H1 (cell line): ENCODE measurements at regions not wholly inside any gene's neighbourhood (a gene's known extent, or its start where the extent isn't known, plus 50 kb on each side); places are given as distances from the start of the nearest gene placed in this dataset.

ENCODE experiments used
- CTCF ChIA-PET: fragments of 300-600 bp; sonication (Branson Sonifier 250); formaldehyde crosslinking; loops from one replicate; lab custom pipeline; 2021; ENCODE audit not compliant: partially characterized antibody; lab: Charles Lee
- POLR2A ChIA-PET: fragments of 300-600 bp; sonication (Branson Sonifier 250); formaldehyde crosslinking; loops from one replicate; lab custom pipeline; 2021; ENCODE audit warnings: inconsistent platforms; ENCODE audit not compliant: partially characterized antibody; lab: Charles Lee
- DNase-seq, 2 experiments: peaks; one replicate each; pipeline versions ENCODE4 v3.0.0 to v3.0.0-alpha.2; 2010 to 2022; ENCODE audit warnings: low spot score in 2 of 2, low read depth in 1 of 2, mixed read lengths in 1 of 2
- FAIRE-seq: peaks from 2 replicates; lab custom pipeline; 2011; peaks lifted over from hg19 to GRCh38; lab: Jason Lieb, UNC
- H2AFZ ChIP-seq: 2 replicates; pipeline ENCODE4 v1.8.1; 2012; ENCODE audit warnings: low read length, inconsistent platforms
- H2AK5ac ChIP-seq: 2 replicates; pipeline ENCODE4 v1.6.1; 2013; ENCODE audit warnings: low read depth, low read length
- H2BK120ac ChIP-seq: replicated peaks from 2 replicates; pipeline ENCODE3; 2013; ENCODE audit warnings: low read depth, low read length, inconsistent platforms
- H2BK12ac ChIP-seq: 2 replicates; pipeline ENCODE4 v1.6.1; 2013; ENCODE audit warnings: low read depth, low read length
- H2BK15ac ChIP-seq: 2 replicates; pipeline ENCODE4 v1.6.1; 2013; ENCODE audit warnings: low read length
- H2BK20ac ChIP-seq: 2 replicates; pipeline ENCODE4 v1.6.1; 2013; ENCODE audit warnings: low read length
- H2BK5ac ChIP-seq: 2 replicates; pipeline ENCODE4 v1.6.1; 2013; ENCODE audit warnings: low read depth, low read length
- H3K14ac ChIP-seq: 2 replicates; pipeline ENCODE4 v1.6.1; 2013; ENCODE audit warnings: inconsistent platforms; ENCODE audit not compliant: insufficient read length
- H3K18ac ChIP-seq: 2 replicates; pipeline ENCODE4 v1.6.1; 2013; ENCODE audit warnings: low read length; ENCODE audit errors: extremely low read depth
- H3K23ac ChIP-seq: 2 replicates; pipeline ENCODE4 v1.6.1; 2013; ENCODE audit warnings: inconsistent platforms; ENCODE audit not compliant: insufficient read length
- H3K23me2 ChIP-seq: 2 replicates; pipeline ENCODE4 v1.6.1; 2013; ENCODE audit warnings: low read depth, low read length
- H3K27ac ChIP-seq: 2 replicates; pipeline ENCODE4 v1.6.1; 2011; ENCODE audit warnings: low read depth, low read length, inconsistent platforms
- H3K27me3 ChIP-seq, 4 experiments: replicated peaks in 1 of 4; 1 replicate in 1 of 4; 2 replicates in 3 of 4; pipeline versions ENCODE4 v1.6.1 to v1.8.1; 2011 to 2013; ENCODE audit warnings: low read length in 3 of 4, mild to moderate bottlenecking in 3 of 4, inconsistent platforms in 2 of 4, mixed read lengths in 2 of 4, moderate library complexity in 1 of 4; ENCODE audit not compliant: control insufficient read depth in 3 of 4, insufficient read depth in 3 of 4; ENCODE audit errors: extremely low read depth in 1 of 4
- H3K36me3 ChIP-seq, 4 experiments: 2 replicates each; pipeline versions ENCODE4 v1.6.1 to v1.8.1; 2011 to 2013; ENCODE audit warnings: mild to moderate bottlenecking in 4 of 4, low read length in 3 of 4, moderate library complexity in 2 of 4, control low read depth in 1 of 4, inconsistent platforms in 1 of 4; ENCODE audit not compliant: insufficient read depth in 4 of 4, control insufficient read depth in 2 of 4
- H3K4ac ChIP-seq: replicated peaks from 2 replicates; pipeline ENCODE3; 2013; ENCODE audit warnings: low read length, low read depth, mixed read lengths, inconsistent platforms; ENCODE audit not compliant: insufficient read length
- H3K4me1 ChIP-seq, 4 experiments: replicated peaks in 1 of 4; 1 replicate in 1 of 4; 2 replicates in 3 of 4; pipeline versions ENCODE4 v1.6.1 to v1.8.1; 2011 to 2013; ENCODE audit warnings: low read length in 3 of 4, inconsistent platforms in 2 of 4, mixed read lengths in 1 of 4; ENCODE audit not compliant: insufficient read depth in 4 of 4, control insufficient read depth in 3 of 4
- H3K4me2 ChIP-seq, 2 experiments: 2 replicates each; pipeline versions ENCODE4 v1.6.1 to v1.8.1; 2011 to 2013; ENCODE audit warnings: low read depth in 2 of 2, low read length in 2 of 2, control low read depth in 1 of 2, inconsistent platforms in 1 of 2, mild to moderate bottlenecking in 1 of 2; ENCODE audit not compliant: insufficient read depth in 1 of 2
- H3K4me3 ChIP-seq, 4 experiments: fragments of 200-600, 300-600 bp in 1 of 4; sonication (generic), shearing (Covaris generic), sonication (Bioruptor Twin) in 1 of 4; 2 replicates each; pipeline versions ENCODE4 v1.5.1 to v1.8.1; 2011 to 2016; ENCODE audit warnings: low read length in 4 of 4, low read depth in 3 of 4, control low read depth in 2 of 4, inconsistent platforms in 2 of 4, mild to moderate bottlenecking in 2 of 4, mixed read lengths in 1 of 4, moderate library complexity in 1 of 4; ENCODE audit not compliant: insufficient read depth in 2 of 4; ENCODE audit errors: extremely low read depth in 1 of 4
- H3K56ac ChIP-seq: replicated peaks from 2 replicates; pipeline ENCODE3; 2013; ENCODE audit warnings: low read depth, mild to moderate bottlenecking, mixed read lengths, low read length, inconsistent platforms; ENCODE audit not compliant: insufficient read length
- H3K79me1 ChIP-seq: 2 replicates; pipeline ENCODE4 v1.6.1; 2013; ENCODE audit warnings: low read depth, low read length, control low read depth
- H3K79me2 ChIP-seq, 2 experiments: 2 replicates each; pipeline versions ENCODE4 v1.6.1 to v1.8.1; 2012 to 2013; ENCODE audit warnings: low read length in 2 of 2, mild to moderate bottlenecking in 2 of 2, inconsistent platforms in 1 of 2; ENCODE audit not compliant: insufficient read depth in 2 of 2, control insufficient read depth in 1 of 2
- H3K9ac ChIP-seq, 4 experiments: replicated peaks in 1 of 4; 1 replicate in 1 of 4; 2 replicates in 3 of 4; pipeline versions ENCODE4 v1.6.1 to v1.8.1; 2011 to 2013; ENCODE audit warnings: low read depth in 3 of 4, low read length in 3 of 4, control low read depth in 2 of 4, mild to moderate bottlenecking in 2 of 4, moderate library complexity in 2 of 4, inconsistent platforms in 1 of 4; ENCODE audit errors: extremely low read depth in 1 of 4
- H3K9me3 ChIP-seq, 2 experiments: 2 replicates each; pipeline versions ENCODE4 v1.6.1 to v1.8.1; 2012 to 2013; ENCODE audit warnings: mild to moderate bottlenecking in 2 of 2, moderate library complexity in 2 of 2, control low read depth in 1 of 2, inconsistent platforms in 1 of 2, low read depth in 1 of 2, low read length in 1 of 2, mixed read lengths in 1 of 2; ENCODE audit not compliant: insufficient read depth in 2 of 2
- H4K20me1 ChIP-seq, 2 experiments: replicated peaks in 1 of 2; 2 replicates each; pipeline versions ENCODE3 to v1.8.1; 2011 to 2013; ENCODE audit warnings: inconsistent platforms in 2 of 2, low read length in 2 of 2, mild to moderate bottlenecking in 1 of 2; ENCODE audit not compliant: insufficient read depth in 2 of 2, control insufficient read depth in 1 of 2
- H4K5ac ChIP-seq: 2 replicates; pipeline ENCODE4 v1.6.1; 2013; ENCODE audit warnings: low read length, low read depth, mixed read lengths, inconsistent platforms; ENCODE audit not compliant: insufficient read length
- H4K8ac ChIP-seq: 2 replicates; pipeline ENCODE4 v1.8.0; 2013; ENCODE audit warnings: mild to moderate bottlenecking, moderate library complexity, low read length, inconsistent platforms; ENCODE audit not compliant: insufficient read depth; ENCODE audit errors: extremely low read depth
- H4K91ac ChIP-seq: replicated peaks from 2 replicates; pipeline ENCODE3; 2013; ENCODE audit warnings: low read length, mixed read lengths, inconsistent platforms; ENCODE audit not compliant: insufficient read length
- BCL11A ChIP-seq, 2 experiments: IDR thresholded peaks; one replicate each; pipeline ENCODE4 v1.6.1; 2011; ENCODE audit warnings: low read depth in 2 of 2, low read length in 2 of 2, mild to moderate bottlenecking in 2 of 2
- CBX8 ChIP-seq: fragments of 300-800, 300-1000 bp; sonication (generic); IDR thresholded peaks from 2 replicates; pipeline ENCODE4 v1.7.1; 2016; ENCODE audit warnings: low read depth, low read length, borderline replicate concordance
- CHD1 ChIP-seq: IDR thresholded peaks from 2 replicates; pipeline ENCODE4 v1.6.1; 2012; ENCODE audit warnings: low read depth, low read length, improper control_type of control experiment
- FOSL1 ChIP-seq: IDR thresholded peaks from 2 replicates; pipeline ENCODE4 v1.6.1; 2011; ENCODE audit warnings: mild to moderate bottlenecking, low read depth, low read length, moderate library complexity; ENCODE audit not compliant: insufficient read depth
- JUND ChIP-seq: IDR thresholded peaks from 2 replicates; pipeline ENCODE4 v1.6.1; 2011; ENCODE audit warnings: mild to moderate bottlenecking, improper control_type of control experiment, low read length
- PHF8 ChIP-seq: fragments of 200-600 bp; sonication (generic); conservative IDR thresholded peaks from 2 replicates; pipeline ENCODE4 v1.7.1; 2012; ENCODE audit warnings: low read depth, mild to moderate bottlenecking, inconsistent platforms, low read length, moderate library complexity
- RFX5 ChIP-seq: IDR thresholded peaks from 2 replicates; pipeline ENCODE4 v1.6.1; 2011; ENCODE audit warnings: low read depth, low read length, improper control_type of control experiment, borderline replicate concordance
- SP1 ChIP-seq: IDR thresholded peaks from 2 replicates; pipeline ENCODE4 v1.6.1; 2011; ENCODE audit warnings: low read depth, low read length
- ZNF274 ChIP-seq: IDR thresholded peaks from 2 replicates; pipeline ENCODE4 v1.7.0; 2012; ENCODE audit warnings: low read length, borderline replicate concordance; ENCODE audit errors: extremely low read depth
- WGBS, 2 experiments: shearing (Covaris generic) in 1 of 2; methylation state at CpG; one replicate each; pipeline versions ENCODE4 v1.1.6 to v1.1.7; 2013 to 2015; ENCODE audit warnings: low lambda C conversion rate in 2 of 2, mixed read lengths in 2 of 2, inconsistent platforms in 1 of 2, low coverage in 1 of 2, missing lambda C conversion rate in 1 of 2; ENCODE audit not compliant: insufficient replicate concordance in 2 of 2, insufficient coverage in 1 of 2, insufficient read length in 1 of 2; ENCODE audit errors: extremely low coverage in 1 of 2, missing lambda C conversion rate in 1 of 2; 5-methylcytosine and 5-hydroxymethylcytosine counted together
- TF ChIP-seq, protein P1 (sequence below): IDR thresholded peaks from 2 replicates; pipeline ENCODE4 v1.6.1; 2012; ENCODE audit warnings: low read length, inconsistent platforms

DNA sequence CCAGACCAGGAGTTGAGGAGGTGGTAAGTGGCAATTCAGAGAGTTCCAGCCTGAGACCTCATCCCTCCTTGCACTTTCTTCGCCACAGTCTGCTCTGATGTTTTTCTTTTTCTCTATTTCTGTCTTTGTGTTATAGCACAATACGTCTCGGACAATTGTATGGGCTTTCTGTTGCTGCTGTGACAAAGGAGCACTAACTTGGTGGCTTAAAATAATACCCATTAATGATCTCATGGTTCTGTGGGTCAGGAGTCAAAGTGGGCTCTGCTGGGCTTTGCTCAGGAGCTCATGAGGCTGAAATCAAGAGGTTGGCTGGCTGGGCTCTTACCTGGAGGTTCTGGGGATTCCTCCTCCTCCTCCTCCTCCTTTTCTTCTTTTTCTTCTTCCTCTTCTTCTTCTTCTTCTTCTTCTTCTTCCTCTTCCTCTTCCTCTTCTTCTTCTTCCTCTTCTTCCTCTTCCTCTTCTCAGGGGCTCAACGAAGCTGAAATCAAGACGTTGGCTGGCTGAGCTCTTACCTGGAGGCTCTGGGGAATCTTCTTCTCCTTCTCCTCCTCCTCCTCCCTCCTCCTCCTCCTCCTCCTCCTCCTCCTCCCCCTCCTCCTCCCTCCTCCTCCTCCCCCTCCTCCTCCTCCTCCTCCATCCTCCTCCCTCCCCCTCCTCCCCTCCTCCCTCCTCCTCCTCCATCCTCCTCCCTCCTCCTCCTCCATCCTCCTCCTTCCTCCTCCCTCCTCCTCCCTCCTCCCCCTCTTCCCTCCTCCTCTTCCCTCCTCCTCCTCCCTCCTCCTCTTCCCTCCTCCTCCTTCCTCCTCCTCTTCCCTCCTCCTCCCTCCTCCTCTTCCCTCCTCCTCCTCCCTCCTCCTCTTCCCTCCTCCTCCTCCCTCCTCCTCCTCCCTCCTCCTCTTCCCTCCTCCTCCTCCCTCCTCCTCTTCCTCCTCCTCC is 104.0 kb downstream of the GATA6 start:
- Histone ChIP-seq H2AK5ac (no peak overlapping the region), H3K27me3 (no peaks in the 10 kb centered on the region), H3K79me2 (no peaks in the 10 kb centered on the region), H3K27ac (no peak overlapping the region), H3K4me1 (no peaks in the 10 kb centered on the region), H4K5ac (no peak overlapping the region), H2BK5ac (no peak overlapping the region), H3K23ac (no peak overlapping the region), H2BK20ac (no peak overlapping the region), H2AFZ (no peak overlapping the region), H2BK12ac (no peak overlapping the region), H3K36me3 (no peaks in the 10 kb centered on the region), H2BK15ac (no peak overlapping the region), H3K79me1 (no peaks in the 10 kb centered on the region), H3K23me2 (no peaks in the 10 kb centered on the region; the same call in 1 of the 2 replicates), H3K4me3 (no peak overlapping the region), H2BK120ac (no peak overlapping the region), H3K18ac (no peak overlapping the region), H3K4me2 (no peak overlapping the region), H3K9me3 (no peaks in the 10 kb centered on the region), H4K91ac (no peak overlapping the region), H3K14ac (no peak overlapping the region), H4K20me1 (no peaks in the 10 kb centered on the region), H3K9ac (no peak overlapping the region), H3K56ac (no peak overlapping the region), H4K8ac (no peak overlapping the region), H3K4ac (no peak overlapping the region)
- DNase-seq (no peak), FAIRE-seq (no peak)
- 83% methylated on average over 4 of the region's 5 CpGs; no CpG with 5 or more reads in 1 of the 2 experiments for WGBS, 2 experiments
- POLR2A ChIA-PET, result no interaction called here
- CTCF ChIA-PET, result interaction anchor here (0.8 kb wide), 1 partner anchor 105 kb away, joined by 3 read pairs; no protein-coding TSS in a partner anchor
- TF ChIP-seq SP1 (no peak), FOSL1 (no peak), CBX8 (no peak), ZNF274 (no peak), BCL11A (IDR thresholded peaks at IDR 0.05; ENCODE audit: low read depth in 2 of 2, low read length in 2 of 2) (no peak), CHD1 (no peak), JUND (no peak), RFX5 (no peak), PHF8 (no peak)
- TF ChIP-seq, protein P1, sequence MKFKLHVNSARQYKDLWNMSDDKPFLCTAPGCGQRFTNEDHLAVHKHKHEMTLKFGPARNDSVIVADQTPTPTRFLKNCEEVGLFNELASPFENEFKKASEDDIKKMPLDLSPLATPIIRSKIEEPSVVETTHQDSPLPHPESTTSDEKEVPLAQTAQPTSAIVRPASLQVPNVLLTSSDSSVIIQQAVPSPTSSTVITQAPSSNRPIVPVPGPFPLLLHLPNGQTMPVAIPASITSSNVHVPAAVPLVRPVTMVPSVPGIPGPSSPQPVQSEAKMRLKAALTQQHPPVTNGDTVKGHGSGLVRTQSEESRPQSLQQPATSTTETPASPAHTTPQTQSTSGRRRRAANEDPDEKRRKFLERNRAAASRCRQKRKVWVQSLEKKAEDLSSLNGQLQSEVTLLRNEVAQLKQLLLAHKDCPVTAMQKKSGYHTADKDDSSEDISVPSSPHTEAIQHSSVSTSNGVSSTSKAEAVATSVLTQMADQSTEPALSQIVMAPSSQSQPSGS, result no peak
